B cell (primary cell): ENCODE measurements at regions not wholly inside any gene's neighbourhood (a gene's known extent, or its start where the extent isn't known, plus 50 kb on each side); places are given as distances from the start of the nearest gene placed in this dataset.

ENCODE experiments used
- ATAC-seq: fragments of 200-7000 bp; cut with Tn5 transposase; one replicate; pipeline ENCODE4 v1.10.0; 2021; ENCODE audit warnings: low read depth, mild to moderate bottlenecking, moderate number of reproducible peaks, moderate library complexity
- CTCF ChIA-PET: fragments of 350-600 bp; sonication (Branson Sonifier 250); formaldehyde crosslinking; loops from one replicate; lab custom pipeline; 2021; ENCODE audit warnings: antibody characterized with exemption, inconsistent platforms; lab: Charles Lee
- POLR2A ChIA-PET: fragments of 350-600 bp; sonication (Branson Sonifier 250); formaldehyde crosslinking; loops from one replicate; lab custom pipeline; 2021; ENCODE audit warnings: antibody characterized with exemption; lab: Charles Lee
- DNase-seq: peaks from one replicate; pipeline ENCODE4 v3.0.0; 2013
- H2AFZ ChIP-seq: 2 replicates; pipeline ENCODE4 v1.6.1; 2012; ENCODE audit warnings: mild to moderate bottlenecking, low read depth, low read length; ENCODE audit not compliant: insufficient read depth, poor library complexity, severe bottlenecking
- H3K27ac ChIP-seq, 2 donors: 1 replicate in 1 of 2; 2 replicates in 1 of 2; pipeline ENCODE4 v1.5.1; 2012 to 2013; ENCODE audit warnings: low read length in 2 of 2, mild to moderate bottlenecking in 2 of 2, moderate library complexity in 1 of 2
- H3K27me3 ChIP-seq, 4 experiments: fragments of 200-600 bp in 1 of 4; sonication (generic) in 1 of 4; replicated peaks in 1 of 4; 1 replicate in 2 of 4; 2 replicates in 2 of 4; pipeline versions ENCODE4 v1.6.1 to v1.7.0; 2013 to 2016; ENCODE audit warnings: low read length in 3 of 4, mild to moderate bottlenecking in 2 of 4, mixed read lengths in 1 of 4, moderate library complexity in 1 of 4; ENCODE audit not compliant: insufficient read depth in 4 of 4, control insufficient read depth in 3 of 4; ENCODE audit errors: control extremely low read depth in 1 of 4
- H3K36me3 ChIP-seq, 2 experiments: replicated peaks in 1 of 2; 1 replicate in 1 of 2; 2 replicates in 1 of 2; pipeline versions ENCODE4 v1.6.1 to v1.7.1; 2013; ENCODE audit warnings: low read length in 1 of 2; ENCODE audit not compliant: insufficient read depth in 2 of 2, control insufficient read depth in 1 of 2; ENCODE audit errors: control extremely low read depth in 1 of 2, extremely low read depth in 1 of 2
- H3K4me1 ChIP-seq, 2 donors: fragments of 200-600 bp in 1 of 2; sonication (generic) in 1 of 2; 1 replicate in 1 of 2; 2 replicates in 1 of 2; pipeline versions ENCODE4 v1.5.1 to v1.6.1; 2013 to 2017; ENCODE audit warnings: low read length in 2 of 2; ENCODE audit not compliant: control insufficient read depth in 2 of 2, insufficient read depth in 2 of 2
- H3K4me2 ChIP-seq: replicated peaks from 2 replicates; pipeline ENCODE3; 2012; ENCODE audit warnings: mild to moderate bottlenecking, low read depth, low read length; ENCODE audit not compliant: poor library complexity, severe bottlenecking
- H3K4me3 ChIP-seq, 5 experiments: fragments of 200-600 bp in 1 of 5; sonication (generic) in 1 of 5; 1 replicate in 3 of 5; 2 replicates in 2 of 5; pipeline versions ENCODE4 v1.5.1 to v1.7.0; 2011 to 2016; ENCODE audit warnings: low read length in 4 of 5, mild to moderate bottlenecking in 4 of 5, low read depth in 2 of 5, control low read depth in 1 of 5, moderate library complexity in 1 of 5; ENCODE audit not compliant: insufficient read depth in 1 of 5; ENCODE audit errors: control extremely low read depth in 1 of 5, extremely low read depth in 1 of 5
- H3K79me2 ChIP-seq: fragments of 200-600 bp; sonication (generic); one replicate; pipeline ENCODE4 v1.6.0; 2016; ENCODE audit warnings: low read length; ENCODE audit not compliant: control insufficient read depth, insufficient read depth
- H3K9ac ChIP-seq: fragments of 200-600 bp; sonication (generic); 2 replicates; pipeline ENCODE4 v1.6.1; 2017; ENCODE audit warnings: mild to moderate bottlenecking, low read length, moderate library complexity
- H3K9me3 ChIP-seq, 3 donors: one replicate each; pipeline versions ENCODE4 v1.6.1 to v1.7.1; 2013; ENCODE audit warnings: low read length in 2 of 3; ENCODE audit not compliant: control insufficient read depth in 2 of 3, insufficient read depth in 1 of 3; ENCODE audit errors: control extremely low read depth in 1 of 3
- H4K20me1 ChIP-seq: 2 replicates; pipeline ENCODE4 v1.6.0; 2012; ENCODE audit warnings: mild to moderate bottlenecking, low read length; ENCODE audit not compliant: insufficient read depth, control insufficient read depth, poor library complexity, severe bottlenecking
- H3K27ac Mint-ChIP-seq: one replicate; pipeline ENCODE4 v1.8.0; 2021; ENCODE audit warnings: mixed read lengths
- H3K27me3 Mint-ChIP-seq: one replicate; pipeline ENCODE4 v1.8.0; 2021; ENCODE audit warnings: mixed read lengths
- H3K4me1 Mint-ChIP-seq: one replicate; pipeline ENCODE4 v1.8.0; 2021; ENCODE audit warnings: mixed read lengths
- H3K4me3 Mint-ChIP-seq: one replicate; pipeline ENCODE4 v1.8.0; 2021; ENCODE audit warnings: mixed read lengths
- H3K9me3 Mint-ChIP-seq: one replicate; pipeline ENCODE4 v1.8.0; 2022; ENCODE audit warnings: mixed read lengths; ENCODE audit not compliant: insufficient read depth
- CTCF ChIP-seq: fragments of 200-600 bp; IDR thresholded peaks from one replicate; pipeline ENCODE4 v1.8.0; 2022; ENCODE audit warnings: antibody characterized with exemption, mild to moderate bottlenecking
- EZH2 ChIP-seq: IDR thresholded peaks from 2 replicates; pipeline ENCODE4 v1.6.1; 2012; ENCODE audit warnings: borderline replicate concordance, low read depth, mild to moderate bottlenecking, moderate library complexity, low read length; ENCODE audit not compliant: insufficient read depth, poor library complexity, severe bottlenecking
- WGBS: methylation state at CpG from one replicate; pipeline ENCODE4 v1.1.5; 2013; ENCODE audit warnings: missing lambda C conversion rate; ENCODE audit not compliant: insufficient coverage; 5-methylcytosine and 5-hydroxymethylcytosine counted together
- intact Hi-C: fragments of 100-400 bp; cut with micrococcal nuclease; formaldehyde crosslinking; loops from one replicate; pipeline ENCODE4 v1.10.0; 2022

- H3K4me3 ChIP-seq: no peak overlapping the region
- intact Hi-C loops: no loop called here
- H3K27me3 ChIP-seq: no peaks in the 10 kb centered on the region
- ChIA-PET CTCF (no interaction called here), POLR2A (no interaction called here)
- WGBS: no CpG with 5 or more reads among the region's 3 CpGs
- Mint-ChIP-seq H3K27me3 (no peaks in the 10 kb centered on the region), H3K9me3 (peaks cover 8% of the 10 kb centered on the region), H3K27ac (no peak overlapping the region), H3K4me1 (no peaks in the 10 kb centered on the region), H3K4me3 (no peak overlapping the region)
- DNase-seq (no peak), ATAC-seq (no peak)
- H2AFZ ChIP-seq: no peak overlapping the region
- no peak overlapping the region for H3K9ac ChIP-seq
- H3K9me3 ChIP-seq: no peaks in the 10 kb centered on the region
- TF ChIP-seq EZH2 (no peak), CTCF (no peak)
- no peak overlapping the region for H3K27ac ChIP-seq
- H3K4me1 ChIP-seq: no peaks in the 10 kb centered on the region
- H3K4me2 ChIP-seq: no peak overlapping the region
- H3K36me3 ChIP-seq: no peaks in the 10 kb centered on the region
- H4K20me1 ChIP-seq: no peaks in the 10 kb centered on the region
- no peaks in the 10 kb centered on the region for H3K79me2 ChIP-seq
These were observed 475.5 kb upstream of the ADGRL3 start for GRCh38 chr4:60724623-60725022.

- no peak overlapping the region for H3K27ac ChIP-seq
- no peak for ATAC-seq
- no peaks in the 10 kb centered on the region for H3K79me2 ChIP-seq
- H4K20me1 ChIP-seq: no peaks in the 10 kb centered on the region
- Mint-ChIP-seq H3K27me3 (no peaks in the 10 kb centered on the region), H3K9me3 (peaks cover 8% of the 10 kb centered on the region), H3K4me3 (no peak overlapping the region), H3K4me1 (no peaks in the 10 kb centered on the region), H3K27ac (no peak overlapping the region)
- H3K9me3 ChIP-seq: no peaks in the 10 kb centered on the region
- no peak for DNase-seq
- H3K27me3 ChIP-seq: no peaks in the 10 kb centered on the region
- POLR2A ChIA-PET: no interaction called here
- no peak overlapping the region for H2AFZ ChIP-seq
- TF ChIP-seq EZH2 (no peak), CTCF (no peak)
- CTCF ChIA-PET: no interaction called here
- no peaks in the 10 kb centered on the region for H3K36me3 ChIP-seq
- no peaks in the 10 kb centered on the region for H3K4me1 ChIP-seq
- H3K4me2 ChIP-seq: no peak overlapping the region
- no peak overlapping the region for H3K9ac ChIP-seq
- no peak overlapping the region for H3K4me3 ChIP-seq
- intact Hi-C loops: no loop called here
These were observed 473.3 kb upstream of the ADGRL3 start for GRCh38 chr4:60726779-60727178.
